Loucy (cell line): ENCODE measurements at regions not wholly inside any gene's neighbourhood (a gene's known extent, or its start where the extent isn't known, plus 50 kb on each side); places are given as distances from the start of the nearest gene placed in this dataset.

Experiments used
- H2AFZ ChIP-seq: fragments of 200-600 bp; sonication (generic); 2 replicates; pipeline ENCODE4 v1.6.0; 2016; ENCODE audit warnings: antibody characterized with exemption, mild to moderate bottlenecking, low read length, moderate library complexity
- H3F3A ChIP-seq: fragments of 200-600 bp; 2 replicates; pipeline ENCODE4 v1.6.0; 2016; ENCODE audit warnings: antibody characterized with exemption, low read depth, mild to moderate bottlenecking
- H3K27me3 ChIP-seq: fragments of 200-600 bp; sonication (generic); 2 replicates; pipeline ENCODE4 v1.6.1; 2014; ENCODE audit warnings: low read length, mild to moderate bottlenecking; ENCODE audit not compliant: insufficient read depth, poor library complexity, severe bottlenecking
- H3K36me3 ChIP-seq: fragments of 200-600 bp; sonication (generic); 2 replicates; pipeline ENCODE4 v1.6.1; 2016; ENCODE audit warnings: low read length; ENCODE audit not compliant: insufficient read depth
- H3K4me1 ChIP-seq: fragments of 200-600 bp; sonication (generic); 2 replicates; pipeline ENCODE4 v1.5.1; 2014; ENCODE audit warnings: low read length, mild to moderate bottlenecking; ENCODE audit not compliant: insufficient read depth, poor library complexity, severe bottlenecking
- H3K4me2 ChIP-seq: fragments of 200-600 bp; sonication (generic); 2 replicates; pipeline ENCODE4 v1.6.0; 2014; ENCODE audit warnings: antibody characterized with exemption, low read length, low read depth, mild to moderate bottlenecking; ENCODE audit not compliant: poor library complexity, severe bottlenecking
- H3K4me3 ChIP-seq: fragments of 200-600 bp; sonication (generic); 2 replicates; pipeline ENCODE4 v1.5.1; 2014; ENCODE audit warnings: low read length, mild to moderate bottlenecking, mixed read lengths; ENCODE audit not compliant: poor library complexity, severe bottlenecking
- H3K79me2 ChIP-seq: fragments of 200-600 bp; sonication (generic); 2 replicates; pipeline ENCODE4 v1.6.1; 2014; ENCODE audit warnings: low read length; ENCODE audit not compliant: insufficient read depth
- H3K9ac ChIP-seq: fragments of 200-600 bp; sonication (generic); 2 replicates; pipeline ENCODE4 v1.6.0; 2014; ENCODE audit warnings: mild to moderate bottlenecking, low read depth, low read length, moderate library complexity; ENCODE audit not compliant: poor library complexity, severe bottlenecking
- H3K9me2 ChIP-seq: fragments of 200-600 bp; sonication (generic); replicated peaks from 2 replicates; pipeline ENCODE4 v1.6.1; 2016; ENCODE audit warnings: low read depth, low read length, mixed read lengths
- H3K9me3 ChIP-seq: fragments of 200-600 bp; sonication (generic); 2 replicates; pipeline ENCODE4 v1.6.1; 2014; ENCODE audit warnings: mild to moderate bottlenecking, antibody characterized with exemption, low read length, low read depth; ENCODE audit not compliant: insufficient read depth
- H4K20me1 ChIP-seq: fragments of 200-600 bp; sonication (generic); 2 replicates; pipeline ENCODE4 v1.6.0; 2014; ENCODE audit warnings: antibody characterized with exemption, low read length, mild to moderate bottlenecking; ENCODE audit not compliant: insufficient read depth, poor library complexity, severe bottlenecking
- CTCF ChIP-seq: fragments of 200-600 bp; sonication (generic); conservative IDR thresholded peaks from 2 replicates; pipeline ENCODE4 v1.5.1; 2014; ENCODE audit warnings: mild to moderate bottlenecking, antibody characterized with exemption, low read length
- EZH2phosphoT487 ChIP-seq: fragments of 200-600 bp; IDR thresholded peaks from 2 replicates; pipeline ENCODE4 v1.6.1; 2018; ENCODE audit warnings: antibody characterized with exemption, mild to moderate bottlenecking, moderate library complexity, borderline replicate concordance

GRCh38 chr11:116375221-116375620 is 397.6 kb downstream of the BUD13 start:
- Histone ChIP-seq H3K4me1 (no peaks in the 10 kb centered on the region), H3F3A (no peaks in the 10 kb centered on the region), H3K4me3 (no peak overlapping the region), H3K27me3 (no peaks in the 10 kb centered on the region), H2AFZ (no peak overlapping the region), H3K4me2 (no peak overlapping the region), H3K79me2 (no peaks in the 10 kb centered on the region), H3K9ac (no peak overlapping the region), H3K9me3 (no peaks in the 10 kb centered on the region), H3K36me3 (no peaks in the 10 kb centered on the region), H3K9me2 (no peaks in the 10 kb centered on the region), H4K20me1 (no peaks in the 10 kb centered on the region)
- no peak for TF ChIP-seq CTCF
- TF ChIP-seq EZH2phosphoT487, result no peak

- Histone ChIP-seq H3K9ac (no peak overlapping the region), H3K4me3 (no peak overlapping the region), H3K36me3 (no peaks in the 10 kb centered on the region), H3K4me1 (no peaks in the 10 kb centered on the region), H3K9me3 (no peaks in the 10 kb centered on the region), H2AFZ (no peak overlapping the region), H3K27me3 (no peaks in the 10 kb centered on the region), H4K20me1 (no peaks in the 10 kb centered on the region), H3F3A (no peaks in the 10 kb centered on the region), H3K79me2 (no peaks in the 10 kb centered on the region), H3K9me2 (no peaks in the 10 kb centered on the region), H3K4me2 (no peak overlapping the region)
- TF ChIP-seq EZH2phosphoT487 (no peak), CTCF (no peak)
Observed at GRCh38 chr11:116374085-116374484, 398.7 kb downstream of the BUD13 start.

- no peaks in the 10 kb centered on the region for H3K79me2 ChIP-seq
- no peak overlapping the region for H3K9ac ChIP-seq
- no peaks in the 10 kb centered on the region for H3K27me3 ChIP-seq
- H3K36me3 ChIP-seq, result no peaks in the 10 kb centered on the region
- no peak overlapping the region for H3K4me2 ChIP-seq
- no peak overlapping the region for H2AFZ ChIP-seq
- H3K9me3 ChIP-seq, result no peaks in the 10 kb centered on the region
- no peaks in the 10 kb centered on the region for H4K20me1 ChIP-seq
- no peak for TF ChIP-seq EZH2phosphoT487
- no peak for TF ChIP-seq CTCF
- no peak overlapping the region for H3K4me3 ChIP-seq
- no peaks in the 10 kb centered on the region for H3K4me1 ChIP-seq
- no peaks in the 10 kb centered on the region for H3F3A ChIP-seq
- H3K9me2 ChIP-seq, result no peaks in the 10 kb centered on the region
Observed at GRCh38 chr11:116373104-116373944, 399.5 kb downstream of the BUD13 start.
